ENCODE measurements at regions not wholly inside any gene's neighbourhood (a gene's known extent, or its start where the extent isn't known, plus 50 kb on each side); places are given as distances from the start of the nearest gene placed in this dataset.
A peak's percentile ranks its signal among the peaks of the same experiment; 100 is the strongest.

- H3K4me3 ChIP-seq (ENCODE audit: low read depth, low read length), result no peak overlapping the region
- CTCF ChIA-PET, result no interaction called here
- POLR2A ChIA-PET, result no interaction called here
- peak; percentile 46 for DNase-seq (ENCODE audit: low read depth, low spot score)
- TF ChIP-seq CTCF (IDR thresholded peaks at IDR 0.05; ENCODE audit: insufficient read depth, low read length, missing control alignments), result no peak
Measured at GRCh38 chr10:88156341-88156740, 292.9 kb downstream of the PTEN start.

GRCh38 chr10:88157981-88158465 is 294.6 kb downstream of the PTEN start:
- no peak overlapping the region for H3K4me3 ChIP-seq (ENCODE audit: low read depth, low read length)
- no peak for TF ChIP-seq CTCF (IDR thresholded peaks at IDR 0.05; ENCODE audit: insufficient read depth, low read length, missing control alignments)
- ChIA-PET POLR2A (no interaction called here), CTCF (no interaction called here)
- DNase-seq (ENCODE audit: low read depth, low spot score), result peak; percentile 50

DNA sequence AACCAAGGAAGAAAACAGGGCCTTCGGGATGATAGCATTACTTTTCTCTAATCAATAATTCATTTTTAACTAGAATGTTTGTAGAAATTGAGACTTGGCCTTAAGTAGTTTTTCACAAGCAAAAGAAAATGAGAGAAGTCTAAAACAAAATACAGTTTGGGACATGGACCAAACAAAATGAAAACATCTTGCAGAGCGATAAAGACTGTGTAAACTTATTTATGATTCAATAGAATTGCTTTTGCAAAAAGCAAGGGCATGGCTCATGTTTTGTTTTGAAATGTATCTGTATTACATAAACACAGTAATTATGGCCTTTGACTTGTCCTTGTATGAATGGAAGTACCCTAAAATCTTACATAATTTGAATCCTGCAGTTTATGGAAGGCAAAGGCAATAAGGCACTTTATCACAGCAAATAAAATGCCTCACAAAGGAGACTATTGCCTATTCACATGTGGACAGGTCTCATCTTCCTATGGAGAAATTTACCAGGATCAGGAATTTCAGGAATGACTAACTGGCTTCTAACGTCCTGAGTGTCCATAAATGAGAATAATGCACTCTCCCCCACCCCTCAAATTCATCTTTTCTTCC is 295.2 kb downstream of the PTEN start:
- ChIA-PET CTCF (no interaction called here), POLR2A (no interaction called here)
- no peak for TF ChIP-seq CTCF (IDR thresholded peaks at IDR 0.05; ENCODE audit: insufficient read depth, low read length, missing control alignments)

GRCh38 chr10:88159127-88159829 is 295.9 kb downstream of the PTEN start:
- CTCF ChIA-PET, result no interaction called here
- no peak for DNase-seq (ENCODE audit: low read depth, low spot score)
- POLR2A ChIA-PET, result no interaction called here
- no peak for TF ChIP-seq CTCF (IDR thresholded peaks at IDR 0.05; ENCODE audit: insufficient read depth, low read length, missing control alignments)
- H3K4me3 ChIP-seq (ENCODE audit: low read depth, low read length), result no peak overlapping the region

More for the DNA sequence above, 295.2 kb downstream of the PTEN start:
- DNase-seq (ENCODE audit: low read depth, low spot score), result no peak
- no peak overlapping the region for H3K4me3 ChIP-seq (ENCODE audit: low read depth, low read length)

DNA sequence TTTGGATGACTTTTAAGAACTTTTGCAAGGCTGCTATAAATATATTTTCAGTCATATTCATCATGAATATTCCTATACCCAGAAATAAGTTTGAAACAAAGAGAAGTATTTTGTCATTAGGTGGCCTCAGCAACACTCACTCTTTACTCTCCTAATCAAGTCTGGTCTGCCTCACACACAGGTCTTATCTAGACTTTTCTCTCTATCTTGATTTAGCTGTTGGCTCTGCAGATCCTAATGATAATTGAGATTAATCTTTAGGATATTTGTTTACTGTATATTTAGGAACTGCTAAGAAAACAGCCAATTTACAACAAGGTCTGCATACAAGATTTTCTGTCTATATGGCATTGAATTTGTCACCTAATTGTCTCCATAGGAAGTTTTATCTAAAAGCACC is 297.6 kb downstream of the PTEN start:
- ChIA-PET POLR2A (no interaction called here), CTCF (interaction anchor here (2.0 kb wide), 1 partner anchor 229 kb away, joined by 5 read pairs; no protein-coding TSS in a partner anchor)
- no peak overlapping the region for H3K4me3 ChIP-seq (ENCODE audit: low read depth, low read length)
- no peak for TF ChIP-seq CTCF (IDR thresholded peaks at IDR 0.05; ENCODE audit: insufficient read depth, low read length, missing control alignments)
- DNase-seq (ENCODE audit: low read depth, low spot score), result no peak

- H3K4me3 ChIP-seq (ENCODE audit: low read depth, low read length), result no peak overlapping the region
- ChIA-PET CTCF (interaction anchor here (1.2 to 2.0 kb wide), 2 partner anchors 227 to 228 kb away, joined by 5 read pairs; no protein-coding TSS in a partner anchor), POLR2A (no interaction called here)
- no peak for DNase-seq (ENCODE audit: low read depth, low spot score)
- no peak for TF ChIP-seq CTCF (IDR thresholded peaks at IDR 0.05; ENCODE audit: insufficient read depth, low read length, missing control alignments)
Measured at GRCh38 chr10:88161756-88162155, 298.3 kb downstream of the PTEN start.
